ENCODE measurements at regions not wholly inside any gene's neighbourhood (a gene's known extent, or its start where the extent isn't known, plus 50 kb on each side); places are given as distances from the start of the nearest gene placed in this dataset.

DNA sequence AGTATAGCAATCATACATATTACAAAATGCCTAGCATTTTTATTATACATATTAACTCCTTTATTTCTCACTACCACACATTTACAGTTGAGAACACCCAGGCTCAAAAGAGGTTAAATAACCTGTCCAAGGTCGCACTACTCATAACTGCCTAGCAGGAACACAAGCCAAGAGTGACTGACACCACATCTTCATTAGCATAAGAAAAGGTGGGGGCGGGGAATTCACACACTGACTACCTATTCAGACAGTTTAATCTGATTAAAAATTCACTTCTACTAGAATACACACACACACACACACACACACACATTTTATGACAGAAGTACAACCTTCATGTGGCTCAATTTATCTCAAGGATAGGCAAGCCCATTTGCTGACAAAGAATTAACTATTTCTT is 77.8 kb upstream of the CACHD1 start:
- TF ChIP-seq, protein P1, sequence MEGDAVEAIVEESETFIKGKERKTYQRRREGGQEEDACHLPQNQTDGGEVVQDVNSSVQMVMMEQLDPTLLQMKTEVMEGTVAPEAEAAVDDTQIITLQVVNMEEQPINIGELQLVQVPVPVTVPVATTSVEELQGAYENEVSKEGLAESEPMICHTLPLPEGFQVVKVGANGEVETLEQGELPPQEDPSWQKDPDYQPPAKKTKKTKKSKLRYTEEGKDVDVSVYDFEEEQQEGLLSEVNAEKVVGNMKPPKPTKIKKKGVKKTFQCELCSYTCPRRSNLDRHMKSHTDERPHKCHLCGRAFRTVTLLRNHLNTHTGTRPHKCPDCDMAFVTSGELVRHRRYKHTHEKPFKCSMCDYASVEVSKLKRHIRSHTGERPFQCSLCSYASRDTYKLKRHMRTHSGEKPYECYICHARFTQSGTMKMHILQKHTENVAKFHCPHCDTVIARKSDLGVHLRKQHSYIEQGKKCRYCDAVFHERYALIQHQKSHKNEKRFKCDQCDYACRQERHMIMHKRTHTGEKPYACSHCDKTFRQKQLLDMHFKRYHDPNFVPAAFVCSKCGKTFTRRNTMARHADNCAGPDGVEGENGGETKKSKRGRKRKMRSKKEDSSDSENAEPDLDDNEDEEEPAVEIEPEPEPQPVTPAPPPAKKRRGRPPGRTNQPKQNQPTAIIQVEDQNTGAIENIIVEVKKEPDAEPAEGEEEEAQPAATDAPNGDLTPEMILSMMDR (IDR thresholded peaks at IDR 0.05): no peak
- TF ChIP-seq, protein P2, sequence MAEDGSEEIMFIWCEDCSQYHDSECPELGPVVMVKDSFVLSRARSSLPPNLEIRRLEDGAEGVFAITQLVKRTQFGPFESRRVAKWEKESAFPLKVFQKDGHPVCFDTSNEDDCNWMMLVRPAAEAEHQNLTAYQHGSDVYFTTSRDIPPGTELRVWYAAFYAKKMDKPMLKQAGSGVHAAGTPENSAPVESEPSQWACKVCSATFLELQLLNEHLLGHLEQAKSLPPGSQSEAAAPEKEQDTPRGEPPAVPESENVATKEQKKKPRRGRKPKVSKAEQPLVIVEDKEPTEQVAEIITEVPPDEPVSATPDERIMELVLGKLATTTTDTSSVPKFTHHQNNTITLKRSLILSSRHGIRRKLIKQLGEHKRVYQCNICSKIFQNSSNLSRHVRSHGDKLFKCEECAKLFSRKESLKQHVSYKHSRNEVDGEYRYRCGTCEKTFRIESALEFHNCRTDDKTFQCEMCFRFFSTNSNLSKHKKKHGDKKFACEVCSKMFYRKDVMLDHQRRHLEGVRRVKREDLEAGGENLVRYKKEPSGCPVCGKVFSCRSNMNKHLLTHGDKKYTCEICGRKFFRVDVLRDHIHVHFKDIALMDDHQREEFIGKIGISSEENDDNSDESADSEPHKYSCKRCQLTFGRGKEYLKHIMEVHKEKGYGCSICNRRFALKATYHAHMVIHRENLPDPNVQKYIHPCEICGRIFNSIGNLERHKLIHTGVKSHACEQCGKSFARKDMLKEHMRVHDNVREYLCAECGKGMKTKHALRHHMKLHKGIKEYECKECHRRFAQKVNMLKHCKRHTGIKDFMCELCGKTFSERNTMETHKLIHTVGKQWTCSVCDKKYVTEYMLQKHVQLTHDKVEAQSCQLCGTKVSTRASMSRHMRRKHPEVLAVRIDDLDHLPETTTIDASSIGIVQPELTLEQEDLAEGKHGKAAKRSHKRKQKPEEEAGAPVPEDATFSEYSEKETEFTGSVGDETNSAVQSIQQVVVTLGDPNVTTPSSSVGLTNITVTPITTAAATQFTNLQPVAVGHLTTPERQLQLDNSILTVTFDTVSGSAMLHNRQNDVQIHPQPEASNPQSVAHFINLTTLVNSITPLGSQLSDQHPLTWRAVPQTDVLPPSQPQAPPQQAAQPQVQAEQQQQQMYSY (CRISPR knock-in tag; IDR thresholded peaks at IDR 0.05): no peak
- TF ChIP-seq CREB1 (CRISPR knock-in tag; IDR thresholded peaks at IDR 0.05) (no peak), MAX (CRISPR knock-in tag; IDR thresholded peaks at IDR 0.05) (no peak), CREM (CRISPR knock-in tag; IDR thresholded peaks at IDR 0.05) (no peak), ZNF423 (CRISPR knock-in tag; IDR thresholded peaks at IDR 0.05) (no peak), SP1 (CRISPR knock-in tag; conservative IDR thresholded peaks at IDR 0.05) (no peak), CBFB (CRISPR knock-in tag; IDR thresholded peaks at IDR 0.05; ENCODE audit: low read depth) (no peak), FOXP1 (CRISPR knock-in tag; IDR thresholded peaks at IDR 0.05; ENCODE audit: borderline replicate concordance) (no peak)
- TF ChIP-seq, protein P3, sequence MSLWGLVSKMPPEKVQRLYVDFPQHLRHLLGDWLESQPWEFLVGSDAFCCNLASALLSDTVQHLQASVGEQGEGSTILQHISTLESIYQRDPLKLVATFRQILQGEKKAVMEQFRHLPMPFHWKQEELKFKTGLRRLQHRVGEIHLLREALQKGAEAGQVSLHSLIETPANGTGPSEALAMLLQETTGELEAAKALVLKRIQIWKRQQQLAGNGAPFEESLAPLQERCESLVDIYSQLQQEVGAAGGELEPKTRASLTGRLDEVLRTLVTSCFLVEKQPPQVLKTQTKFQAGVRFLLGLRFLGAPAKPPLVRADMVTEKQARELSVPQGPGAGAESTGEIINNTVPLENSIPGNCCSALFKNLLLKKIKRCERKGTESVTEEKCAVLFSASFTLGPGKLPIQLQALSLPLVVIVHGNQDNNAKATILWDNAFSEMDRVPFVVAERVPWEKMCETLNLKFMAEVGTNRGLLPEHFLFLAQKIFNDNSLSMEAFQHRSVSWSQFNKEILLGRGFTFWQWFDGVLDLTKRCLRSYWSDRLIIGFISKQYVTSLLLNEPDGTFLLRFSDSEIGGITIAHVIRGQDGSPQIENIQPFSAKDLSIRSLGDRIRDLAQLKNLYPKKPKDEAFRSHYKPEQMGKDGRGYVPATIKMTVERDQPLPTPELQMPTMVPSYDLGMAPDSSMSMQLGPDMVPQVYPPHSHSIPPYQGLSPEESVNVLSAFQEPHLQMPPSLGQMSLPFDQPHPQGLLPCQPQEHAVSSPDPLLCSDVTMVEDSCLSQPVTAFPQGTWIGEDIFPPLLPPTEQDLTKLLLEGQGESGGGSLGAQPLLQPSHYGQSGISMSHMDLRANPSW (CRISPR knock-in tag; conservative IDR thresholded peaks at IDR 0.05; ENCODE audit: low read depth): no peak
- TF ChIP-seq, protein P4, sequence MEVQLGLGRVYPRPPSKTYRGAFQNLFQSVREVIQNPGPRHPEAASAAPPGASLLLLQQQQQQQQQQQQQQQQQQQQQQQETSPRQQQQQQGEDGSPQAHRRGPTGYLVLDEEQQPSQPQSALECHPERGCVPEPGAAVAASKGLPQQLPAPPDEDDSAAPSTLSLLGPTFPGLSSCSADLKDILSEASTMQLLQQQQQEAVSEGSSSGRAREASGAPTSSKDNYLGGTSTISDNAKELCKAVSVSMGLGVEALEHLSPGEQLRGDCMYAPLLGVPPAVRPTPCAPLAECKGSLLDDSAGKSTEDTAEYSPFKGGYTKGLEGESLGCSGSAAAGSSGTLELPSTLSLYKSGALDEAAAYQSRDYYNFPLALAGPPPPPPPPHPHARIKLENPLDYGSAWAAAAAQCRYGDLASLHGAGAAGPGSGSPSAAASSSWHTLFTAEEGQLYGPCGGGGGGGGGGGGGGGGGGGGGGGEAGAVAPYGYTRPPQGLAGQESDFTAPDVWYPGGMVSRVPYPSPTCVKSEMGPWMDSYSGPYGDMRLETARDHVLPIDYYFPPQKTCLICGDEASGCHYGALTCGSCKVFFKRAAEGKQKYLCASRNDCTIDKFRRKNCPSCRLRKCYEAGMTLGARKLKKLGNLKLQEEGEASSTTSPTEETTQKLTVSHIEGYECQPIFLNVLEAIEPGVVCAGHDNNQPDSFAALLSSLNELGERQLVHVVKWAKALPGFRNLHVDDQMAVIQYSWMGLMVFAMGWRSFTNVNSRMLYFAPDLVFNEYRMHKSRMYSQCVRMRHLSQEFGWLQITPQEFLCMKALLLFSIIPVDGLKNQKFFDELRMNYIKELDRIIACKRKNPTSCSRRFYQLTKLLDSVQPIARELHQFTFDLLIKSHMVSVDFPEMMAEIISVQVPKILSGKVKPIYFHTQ (CRISPR knock-in tag; IDR thresholded peaks at IDR 0.05): no peak

Data from WTC11 (cell line).